PC-3 (cell line): ENCODE measurements at regions not wholly inside any gene's neighbourhood (a gene's known extent, or its start where the extent isn't known, plus 50 kb on each side); places are given as distances from the start of the nearest gene placed in this dataset.

Source experiments
- ATAC-seq: fragments of 200-7000 bp; cut with Tn5 transposase; 2 replicates; pipeline ENCODE4 v1.9.1; 2020; ENCODE audit warnings: mild to moderate bottlenecking, moderate library complexity
- BruUV-seq: library from RNA; stranded (reverse); fragments of 400-500 nt; replicated peaks from 2 replicates; lab custom pipeline; 2021; lab: Mats Ljungman, UMichigan
- CTCF ChIA-PET: fragments of 300-600 bp; sonication (Branson Sonifier 250); formaldehyde crosslinking; loops from one replicate; lab custom pipeline; 2022; ENCODE audit warnings: antibody characterized with exemption; lab: Charles Lee
- POLR2A ChIA-PET: fragments of 300-600 bp; sonication (Branson Sonifier 250); formaldehyde crosslinking; loops from one replicate; lab custom pipeline; 2022; ENCODE audit warnings: antibody characterized with exemption; ENCODE audit not compliant: unreplicated experiment; lab: Charles Lee
- DNase-seq: peaks from one replicate; pipeline ENCODE4 v3.0.0-alpha.2; 2015
- H2AFZ ChIP-seq: fragments of 300-600 bp; sonication (generic); 2 replicates; pipeline ENCODE4 v1.6.0; 2016; ENCODE audit warnings: antibody characterized with exemption, low read length
- H3F3A ChIP-seq: fragments of 300-600 bp; sonication (generic); one replicate; pipeline ENCODE4 v1.6.0; 2017; ENCODE audit warnings: antibody characterized with exemption, low read length, control low read depth, mild to moderate bottlenecking; ENCODE audit not compliant: unreplicated experiment
- H3K27ac ChIP-seq: fragments of 300-600 bp; sonication (generic); 2 replicates; pipeline ENCODE4 v1.5.1; 2016; ENCODE audit warnings: mild to moderate bottlenecking, low read length
- H3K27me3 ChIP-seq: fragments of 300-600 bp; sonication (generic); 2 replicates; pipeline ENCODE4 v1.6.1; 2016; ENCODE audit warnings: low read length, mixed read lengths
- H3K36me3 ChIP-seq: fragments of 300-600 bp; sonication (generic); 2 replicates; pipeline ENCODE4 v1.6.1; 2016; ENCODE audit warnings: low read depth, mixed run types, low read length, mixed read lengths
- H3K4me1 ChIP-seq: fragments of 300-600 bp; sonication (generic); 2 replicates; pipeline ENCODE4 v1.5.1; 2016; ENCODE audit warnings: low read length; ENCODE audit not compliant: insufficient read depth
- H3K4me2 ChIP-seq: fragments of 300-600 bp; sonication (generic); 2 replicates; pipeline ENCODE4 v1.6.0; 2016; ENCODE audit warnings: low read length
- H3K4me3 ChIP-seq: fragments of 300-600 bp; sonication (generic); 2 replicates; pipeline ENCODE4 v1.5.1; 2016; ENCODE audit warnings: mild to moderate bottlenecking, low read length, mixed read lengths
- H3K79me2 ChIP-seq: fragments of 300-600 bp; sonication (generic); 2 replicates; pipeline ENCODE4 v1.6.1; 2017; ENCODE audit warnings: low read length, mixed read lengths
- H3K9ac ChIP-seq: fragments of 300-600 bp; sonication (generic); 2 replicates; pipeline ENCODE4 v1.6.0; 2016; ENCODE audit warnings: mild to moderate bottlenecking, low read length
- H3K9me2 ChIP-seq: fragments of 300-600 bp; sonication (generic); replicated peaks from 2 replicates; pipeline ENCODE4 v1.6.1; 2016; ENCODE audit warnings: mixed run types, low read length, mixed read lengths
- H3K9me3 ChIP-seq: fragments of 300-600 bp; sonication (generic); 2 replicates; pipeline ENCODE4 v1.6.1; 2016; ENCODE audit warnings: low read length, mixed read lengths
- H4K20me1 ChIP-seq: fragments of 300-600 bp; sonication (generic); 2 replicates; pipeline ENCODE4 v1.6.1; 2016; ENCODE audit warnings: low read length, mixed read lengths
- EZH2 ChIP-seq: fragments of 300-600 bp; sonication (generic); IDR thresholded peaks from one replicate; pipeline ENCODE4 v1.6.1; 2017; ENCODE audit warnings: antibody characterized with exemption, mild to moderate bottlenecking, low read length; ENCODE audit not compliant: unreplicated experiment
- EZH2phosphoT487 ChIP-seq: fragments of 300-600 bp; sonication (generic); IDR thresholded peaks from 2 replicates; pipeline ENCODE4 v1.6.1; 2018; ENCODE audit warnings: mild to moderate bottlenecking, antibody characterized with exemption, low read length, borderline replicate concordance
- intact Hi-C: fragments of 100-400 bp; cut with micrococcal nuclease; formaldehyde crosslinking; loops from 2 replicates; pipeline ENCODE4 v1.9.0; 2023
- TF ChIP-seq, protein P1 (sequence below): fragments of 300-600 bp; sonication (generic); conservative IDR thresholded peaks from 2 replicates; pipeline ENCODE4 v1.5.1; 2017; ENCODE audit warnings: antibody characterized with exemption, low read depth, mild to moderate bottlenecking, low read length

DNA sequence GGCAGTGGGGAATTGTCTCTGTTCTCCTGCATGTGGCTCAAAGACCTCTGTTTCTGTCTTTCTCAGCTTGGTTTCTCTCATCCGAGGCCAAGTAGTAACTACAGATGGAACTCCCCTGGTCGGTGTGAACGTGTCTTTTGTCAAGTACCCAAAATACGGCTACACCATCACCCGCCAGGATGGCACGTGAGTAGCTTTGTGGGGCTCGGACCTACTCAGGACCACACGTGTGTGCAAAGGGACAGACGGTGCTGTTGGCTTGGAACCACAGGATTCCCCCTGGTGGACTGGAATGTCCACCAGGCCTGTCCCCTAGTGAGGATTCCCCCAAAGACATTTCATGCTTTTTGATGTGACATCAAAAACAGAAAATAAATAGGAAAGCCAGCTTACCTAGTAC, 96.3 kb upstream of the WWC1 start:
- ATAC-seq (no peak), DNase-seq (no peak)
- no peak overlapping the region for H3K4me2 ChIP-seq
- no peaks in the 10 kb centered on the region for H3F3A ChIP-seq
- intact Hi-C loops: no loop called here
- no peaks in the 10 kb centered on the region for H3K79me2 ChIP-seq
- POLR2A ChIA-PET: no interaction called here
- no peak overlapping the region for H2AFZ ChIP-seq
- no peaks in the 10 kb centered on the region for H3K4me1 ChIP-seq
- H3K4me3 ChIP-seq: no peak overlapping the region
- H3K9ac ChIP-seq: no peak overlapping the region
- peaks cover 73% of the 10 kb centered on the region for H3K27me3 ChIP-seq
- CTCF ChIA-PET: no interaction called here
- no TSS peak for BruUV-seq
- TF ChIP-seq EZH2 (no peak), EZH2phosphoT487 (no peak)
- TF ChIP-seq, protein P1, sequence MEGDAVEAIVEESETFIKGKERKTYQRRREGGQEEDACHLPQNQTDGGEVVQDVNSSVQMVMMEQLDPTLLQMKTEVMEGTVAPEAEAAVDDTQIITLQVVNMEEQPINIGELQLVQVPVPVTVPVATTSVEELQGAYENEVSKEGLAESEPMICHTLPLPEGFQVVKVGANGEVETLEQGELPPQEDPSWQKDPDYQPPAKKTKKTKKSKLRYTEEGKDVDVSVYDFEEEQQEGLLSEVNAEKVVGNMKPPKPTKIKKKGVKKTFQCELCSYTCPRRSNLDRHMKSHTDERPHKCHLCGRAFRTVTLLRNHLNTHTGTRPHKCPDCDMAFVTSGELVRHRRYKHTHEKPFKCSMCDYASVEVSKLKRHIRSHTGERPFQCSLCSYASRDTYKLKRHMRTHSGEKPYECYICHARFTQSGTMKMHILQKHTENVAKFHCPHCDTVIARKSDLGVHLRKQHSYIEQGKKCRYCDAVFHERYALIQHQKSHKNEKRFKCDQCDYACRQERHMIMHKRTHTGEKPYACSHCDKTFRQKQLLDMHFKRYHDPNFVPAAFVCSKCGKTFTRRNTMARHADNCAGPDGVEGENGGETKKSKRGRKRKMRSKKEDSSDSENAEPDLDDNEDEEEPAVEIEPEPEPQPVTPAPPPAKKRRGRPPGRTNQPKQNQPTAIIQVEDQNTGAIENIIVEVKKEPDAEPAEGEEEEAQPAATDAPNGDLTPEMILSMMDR: no peak
- H3K27ac ChIP-seq: no peak overlapping the region
- no peaks in the 10 kb centered on the region for H3K9me2 ChIP-seq
- no peaks in the 10 kb centered on the region for H3K36me3 ChIP-seq
- no peaks in the 10 kb centered on the region for H4K20me1 ChIP-seq
- H3K9me3 ChIP-seq: no peaks in the 10 kb centered on the region

DNA sequence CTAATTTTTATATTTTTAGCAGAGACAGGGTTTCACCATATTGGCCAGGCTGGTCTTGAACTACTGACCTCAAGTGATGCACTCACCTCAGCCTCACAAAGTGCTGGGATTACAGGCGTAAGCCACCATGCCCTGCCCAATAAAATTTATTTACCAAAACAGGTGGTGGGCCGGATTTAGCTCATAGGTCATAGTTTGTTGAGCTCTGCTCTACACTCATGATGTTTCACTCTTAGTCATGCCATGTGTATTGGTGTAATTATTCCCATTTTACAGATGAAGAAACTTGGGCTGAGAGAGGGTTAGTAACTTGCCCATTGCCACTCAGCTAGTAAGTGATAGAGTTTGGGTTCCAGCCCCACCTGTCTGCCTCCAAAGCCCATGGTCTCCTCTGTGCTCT, 93.1 kb upstream of the WWC1 start:
- DNase-seq: no peak
- no peaks in the 10 kb centered on the region for H3F3A ChIP-seq
- H3K9ac ChIP-seq: no peak overlapping the region
- no peaks in the 10 kb centered on the region for H3K9me2 ChIP-seq
- no peaks in the 10 kb centered on the region for H3K79me2 ChIP-seq
- H3K4me2 ChIP-seq: no peak overlapping the region
- no peak overlapping the region for H2AFZ ChIP-seq
- no peak for ATAC-seq
- ChIA-PET CTCF (no interaction called here), POLR2A (no interaction called here)
- no peak overlapping the region for H3K4me3 ChIP-seq
- no peak overlapping the region for H3K27ac ChIP-seq
- TF ChIP-seq EZH2: no peak
- TF ChIP-seq, protein P1: no peak
- no peak for TF ChIP-seq EZH2phosphoT487
- BruUV-seq: no TSS peak
- H3K4me1 ChIP-seq: no peaks in the 10 kb centered on the region
- H3K36me3 ChIP-seq: no peaks in the 10 kb centered on the region
- H3K27me3 ChIP-seq: peaks cover 67% of the 10 kb centered on the region
- H3K9me3 ChIP-seq: no peaks in the 10 kb centered on the region
- intact Hi-C loops: no loop called here
- H4K20me1 ChIP-seq: no peaks in the 10 kb centered on the region

DNA sequence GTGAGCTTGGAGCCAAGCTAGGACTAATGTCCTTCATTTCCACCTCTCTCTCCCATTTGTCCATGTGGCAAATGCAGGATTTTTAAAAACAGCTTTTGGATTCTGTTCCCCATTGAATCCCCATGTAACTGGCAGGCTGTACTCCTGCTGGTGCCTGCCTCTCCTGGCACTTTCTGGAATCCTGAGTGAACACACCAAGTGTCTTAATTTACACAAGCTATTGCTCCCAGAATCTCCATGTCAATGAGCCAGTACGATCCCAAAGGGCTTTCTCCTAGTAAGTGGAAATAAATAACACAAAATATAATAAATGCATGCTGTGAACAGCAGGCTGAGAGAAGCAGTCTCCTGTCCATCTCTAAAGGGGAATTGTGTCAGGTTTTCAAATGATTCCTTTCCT, 88.4 kb upstream of the WWC1 start:
- CTCF ChIA-PET: no interaction called here
- no peak for ATAC-seq

More for the DNA sequence above, 88.4 kb upstream of the WWC1 start:
- TF ChIP-seq, protein P1: no peak
- TF ChIP-seq EZH2 (no peak), EZH2phosphoT487 (no peak)
- H3K9me3 ChIP-seq: no peaks in the 10 kb centered on the region
- no peaks in the 10 kb centered on the region for H3F3A ChIP-seq
- H3K79me2 ChIP-seq: no peaks in the 10 kb centered on the region
- POLR2A ChIA-PET: no interaction called here
- H3K27me3 ChIP-seq: peaks cover 65% of the 10 kb centered on the region
- no peak overlapping the region for H3K4me2 ChIP-seq
- no peak overlapping the region for H3K4me3 ChIP-seq
- H3K36me3 ChIP-seq: no peaks in the 10 kb centered on the region
- no peak overlapping the region for H3K27ac ChIP-seq
- no peak for DNase-seq
- no peak overlapping the region for H3K9ac ChIP-seq
- BruUV-seq: no TSS peak
- H3K4me1 ChIP-seq: no peaks in the 10 kb centered on the region
- H2AFZ ChIP-seq: no peak overlapping the region
- intact Hi-C loops: no loop called here
- no peaks in the 10 kb centered on the region for H3K9me2 ChIP-seq
- H4K20me1 ChIP-seq: no peaks in the 10 kb centered on the region
